ENCODE measurements at regions not wholly inside any gene's neighbourhood (a gene's known extent, or its start where the extent isn't known, plus 50 kb on each side); places are given as distances from the start of the nearest gene placed in this dataset.
"Not testable (repeated sequence)": the region's sequence is repeated elsewhere in the genome, so short reads cannot be mapped to it uniquely, and the experiment has no call there.

DNA sequence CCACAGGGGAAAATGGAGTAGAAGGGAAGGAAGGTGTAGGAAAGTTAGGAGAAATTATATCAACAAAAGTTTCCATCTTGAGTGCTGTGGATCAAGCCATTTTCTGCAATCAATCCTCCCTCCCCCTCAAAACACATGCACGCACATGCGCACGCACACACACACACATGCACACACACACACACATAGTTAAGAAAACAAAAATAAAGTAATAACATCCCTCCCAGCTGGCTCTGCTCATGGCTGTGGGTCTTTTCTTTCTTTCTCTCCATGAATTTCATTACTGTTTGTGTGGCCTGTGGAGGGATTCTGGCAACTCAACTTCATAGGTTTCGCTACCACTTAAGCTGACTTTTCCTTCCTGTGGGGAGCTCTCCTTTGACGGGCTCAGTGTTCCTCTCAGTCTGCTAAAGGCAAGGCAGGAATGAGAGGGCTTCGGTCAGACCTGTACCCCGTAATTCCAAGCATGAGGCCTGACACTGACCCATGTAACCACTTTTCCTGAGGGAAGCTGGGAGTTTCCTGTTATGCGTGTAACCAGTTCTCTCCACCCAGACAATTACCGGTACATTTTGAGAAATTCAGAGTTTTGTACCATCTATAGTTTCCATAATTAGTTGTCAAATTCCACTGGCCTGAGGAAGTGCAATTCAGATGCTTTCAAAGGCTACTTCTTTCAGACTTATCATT, 79.8 kb downstream of the ZNF92 start:
- no peak for FAIRE-seq

DNA sequence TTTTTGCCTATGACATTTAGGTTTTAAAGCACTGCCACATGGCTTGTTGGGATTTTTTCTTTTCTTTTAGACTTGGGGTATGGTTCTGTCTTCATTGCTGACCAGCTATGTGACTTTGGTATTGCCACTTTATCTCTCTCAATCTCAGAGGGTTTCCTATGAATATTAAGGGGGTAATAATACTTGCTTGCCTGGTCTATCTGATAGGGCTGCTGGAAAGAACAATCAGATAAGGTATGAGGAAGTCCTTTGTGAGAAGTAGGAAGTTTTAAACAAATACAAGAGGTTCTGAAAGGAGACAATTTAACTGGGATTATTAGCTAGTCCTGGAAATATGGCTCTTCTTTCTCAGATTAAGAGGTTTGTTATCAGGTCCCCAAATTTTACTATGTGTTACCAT, 80.8 kb downstream of the ZNF92 start:
- DNase-seq (ENCODE audit: insufficient read length, low spot score) (no peak), FAIRE-seq (no peak)

More for the DNA sequence above, 79.8 kb downstream of the ZNF92 start:
- TF ChIP-seq POLR2AphosphoS5 (IDR thresholded peaks at IDR 0.05; ENCODE audit: low read depth, low read length) (no peak), TAF1 (IDR thresholded peaks at IDR 0.05; ENCODE audit: low read depth, low read length) (no peak), POLR2A (IDR thresholded peaks at IDR 0.05; ENCODE audit: low read depth, low read length) (no peak), PAX5 (IDR thresholded peaks at IDR 0.05; ENCODE audit: insufficient read depth, low read length, severe bottlenecking) (no peak), SPI1 (IDR thresholded peaks at IDR 0.05; ENCODE audit: low read depth, low read length) (no peak), POU2F2 (IDR thresholded peaks at IDR 0.05; ENCODE audit: low read depth, low read length) (no peak)
- DNase-seq (ENCODE audit: insufficient read length, low spot score): no peak

DNA sequence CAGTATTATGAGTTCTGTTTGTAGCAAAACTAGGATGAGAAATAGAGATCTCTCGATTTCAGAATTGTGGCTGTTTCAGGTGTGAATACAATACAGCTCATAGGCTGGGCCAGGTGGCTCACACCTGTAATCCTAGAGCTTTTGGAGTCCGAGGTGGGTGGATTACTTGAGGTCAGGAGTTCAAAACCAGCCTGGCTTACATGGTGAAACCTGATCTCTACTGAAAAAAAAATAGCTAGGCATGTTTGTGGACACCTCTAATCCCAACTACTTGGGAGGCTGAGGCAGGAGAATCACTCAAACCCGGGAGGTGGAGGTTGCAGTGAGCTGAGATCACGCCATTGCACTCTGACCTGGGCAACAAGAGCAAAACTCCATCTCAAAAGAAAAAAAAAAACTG, 81.4 kb downstream of the ZNF92 start:
- DNase-seq (ENCODE audit: insufficient read length, low spot score); FAIRE-seq: not testable (repeated sequence)

More for the DNA sequence above, 80.8 kb downstream of the ZNF92 start:
- no peak for TF ChIP-seq POLR2A (IDR thresholded peaks at IDR 0.05; ENCODE audit: low read depth, low read length)
- TF ChIP-seq SPI1 (IDR thresholded peaks at IDR 0.05; ENCODE audit: low read depth, low read length): no peak
- TF ChIP-seq POU2F2 (IDR thresholded peaks at IDR 0.05; ENCODE audit: low read depth, low read length): no peak
- TF ChIP-seq PAX5 (IDR thresholded peaks at IDR 0.05; ENCODE audit: insufficient read depth, low read length, severe bottlenecking): no peak
- no peak for TF ChIP-seq TAF1 (IDR thresholded peaks at IDR 0.05; ENCODE audit: low read depth, low read length)
- no peak for TF ChIP-seq POLR2AphosphoS5 (IDR thresholded peaks at IDR 0.05; ENCODE audit: low read depth, low read length)

DNA sequence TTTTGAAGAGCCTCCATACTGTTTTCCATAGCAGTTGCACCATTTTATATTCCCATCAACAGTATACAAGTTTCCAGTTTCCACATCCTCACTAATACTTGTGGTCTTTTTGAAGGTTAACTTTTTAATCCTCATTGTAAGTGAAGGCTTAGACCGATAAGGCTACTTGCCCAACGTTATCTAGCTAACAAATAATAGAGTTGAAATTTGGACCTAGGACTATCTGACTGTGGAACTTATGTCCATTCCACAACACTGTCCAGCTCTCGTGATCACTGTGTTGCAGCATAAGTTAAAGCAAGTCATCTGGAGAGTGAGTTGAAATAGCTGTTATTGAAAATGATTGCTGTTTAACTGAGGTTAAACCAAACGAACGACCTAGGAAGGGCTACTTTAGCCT, 84.0 kb downstream of the ZNF92 start:
- FAIRE-seq (no peak), DNase-seq (ENCODE audit: insufficient read length, low spot score) (no peak)
- no peak for TF ChIP-seq PAX5 (IDR thresholded peaks at IDR 0.05; ENCODE audit: insufficient read depth, low read length, severe bottlenecking)
- no peak for TF ChIP-seq TAF1 (IDR thresholded peaks at IDR 0.05; ENCODE audit: low read depth, low read length)
- TF ChIP-seq POU2F2 (IDR thresholded peaks at IDR 0.05; ENCODE audit: low read depth, low read length): no peak
- no peak for TF ChIP-seq SPI1 (IDR thresholded peaks at IDR 0.05; ENCODE audit: low read depth, low read length)
- no peak for TF ChIP-seq POLR2AphosphoS5 (IDR thresholded peaks at IDR 0.05; ENCODE audit: low read depth, low read length)
- no peak for TF ChIP-seq POLR2A (IDR thresholded peaks at IDR 0.05; ENCODE audit: low read depth, low read length)

DNA sequence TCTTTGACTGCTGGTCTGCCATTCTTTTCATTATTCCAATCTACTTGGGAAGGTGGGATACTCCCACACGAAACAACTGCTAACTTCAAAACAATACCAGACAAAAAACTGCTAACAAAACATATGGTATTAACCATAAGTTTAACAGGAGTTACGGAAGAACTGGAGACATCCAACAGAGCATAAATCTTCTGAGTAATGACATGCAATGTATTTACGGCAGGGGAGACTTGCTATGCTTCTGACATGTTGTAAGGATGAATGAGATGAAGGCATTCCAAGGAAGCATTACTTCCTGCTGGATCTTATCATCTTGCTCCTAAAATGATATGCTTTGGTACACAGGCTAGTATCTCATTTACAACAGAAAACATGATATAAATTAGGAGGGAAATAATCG, 85.8 kb downstream of the ZNF92 start:
- DNase-seq (ENCODE audit: insufficient read length, low spot score) (no peak), FAIRE-seq (no peak)
- TF ChIP-seq TAF1 (IDR thresholded peaks at IDR 0.05; ENCODE audit: low read depth, low read length) (no peak), POLR2A (IDR thresholded peaks at IDR 0.05; ENCODE audit: low read depth, low read length) (no peak)

DNA sequence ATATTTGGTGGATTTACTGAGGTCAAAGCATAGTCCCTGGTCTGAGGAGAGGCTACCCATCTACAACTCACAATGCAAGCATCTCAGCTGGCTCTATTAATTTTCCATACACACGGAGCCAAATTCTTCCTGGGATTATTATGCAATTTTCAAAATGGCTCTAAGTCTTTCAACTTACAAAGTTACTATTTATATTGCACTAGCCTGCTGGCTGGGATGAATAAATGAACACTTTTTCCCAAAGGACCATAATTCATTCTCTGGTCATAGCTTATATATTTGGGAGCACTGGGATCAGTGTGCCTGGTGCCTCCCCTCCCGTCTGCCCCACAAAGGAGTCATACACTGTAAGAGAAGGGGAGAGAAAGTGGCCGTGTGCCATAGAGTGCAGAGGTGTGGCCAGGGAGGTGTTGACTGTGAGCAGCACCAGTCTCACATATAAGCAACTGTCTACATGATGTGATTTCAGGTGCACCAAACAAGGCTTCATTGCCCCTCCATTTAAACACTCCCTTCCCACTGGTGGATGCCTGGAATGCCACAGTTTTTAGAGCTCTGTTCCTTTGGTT, 88.6 kb downstream of the ZNF92 start:
- TF ChIP-seq POLR2A (IDR thresholded peaks at IDR 0.05; ENCODE audit: low read depth, low read length) (no peak), POLR2AphosphoS5 (IDR thresholded peaks at IDR 0.05; ENCODE audit: low read depth, low read length) (no peak), SPI1 (IDR thresholded peaks at IDR 0.05; ENCODE audit: low read depth, low read length) (no peak), PAX5 (IDR thresholded peaks at IDR 0.05; ENCODE audit: insufficient read depth, low read length, severe bottlenecking) (no peak), TAF1 (IDR thresholded peaks at IDR 0.05; ENCODE audit: low read depth, low read length) (no peak), POU2F2 (IDR thresholded peaks at IDR 0.05; ENCODE audit: low read depth, low read length) (no peak)
- no peak for DNase-seq (ENCODE audit: insufficient read length, low spot score)
- FAIRE-seq: no peak

DNA sequence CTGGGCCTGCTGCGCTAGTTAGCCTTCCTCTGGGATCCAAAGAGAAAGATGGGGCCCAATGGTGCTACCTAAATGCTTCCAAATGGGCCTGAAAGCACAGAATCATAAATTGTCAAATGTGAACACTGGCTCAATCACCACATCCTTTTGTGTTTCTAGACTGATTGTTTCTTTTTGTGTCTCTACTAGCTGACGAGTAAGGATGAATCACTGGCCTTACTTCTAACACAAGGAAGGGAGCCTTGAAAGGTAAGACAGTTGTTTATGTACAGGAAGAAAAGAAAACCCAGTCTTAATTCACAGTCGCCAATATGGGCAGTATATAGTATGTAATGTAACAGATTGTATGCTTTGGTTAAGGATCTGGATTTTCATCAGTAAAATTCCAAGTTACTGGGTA, 89.5 kb downstream of the ZNF92 start:
- no peak for FAIRE-seq
- TF ChIP-seq PAX5 (IDR thresholded peaks at IDR 0.05; ENCODE audit: insufficient read depth, low read length, severe bottlenecking): no peak
- TF ChIP-seq POLR2AphosphoS5 (IDR thresholded peaks at IDR 0.05; ENCODE audit: low read depth, low read length): no peak
- TF ChIP-seq SPI1 (IDR thresholded peaks at IDR 0.05; ENCODE audit: low read depth, low read length): no peak
- TF ChIP-seq POLR2A (IDR thresholded peaks at IDR 0.05; ENCODE audit: low read depth, low read length): no peak
- TF ChIP-seq POU2F2 (IDR thresholded peaks at IDR 0.05; ENCODE audit: low read depth, low read length): no peak
- TF ChIP-seq TAF1 (IDR thresholded peaks at IDR 0.05; ENCODE audit: low read depth, low read length): no peak
- DNase-seq (ENCODE audit: insufficient read length, low spot score): no peak

DNA sequence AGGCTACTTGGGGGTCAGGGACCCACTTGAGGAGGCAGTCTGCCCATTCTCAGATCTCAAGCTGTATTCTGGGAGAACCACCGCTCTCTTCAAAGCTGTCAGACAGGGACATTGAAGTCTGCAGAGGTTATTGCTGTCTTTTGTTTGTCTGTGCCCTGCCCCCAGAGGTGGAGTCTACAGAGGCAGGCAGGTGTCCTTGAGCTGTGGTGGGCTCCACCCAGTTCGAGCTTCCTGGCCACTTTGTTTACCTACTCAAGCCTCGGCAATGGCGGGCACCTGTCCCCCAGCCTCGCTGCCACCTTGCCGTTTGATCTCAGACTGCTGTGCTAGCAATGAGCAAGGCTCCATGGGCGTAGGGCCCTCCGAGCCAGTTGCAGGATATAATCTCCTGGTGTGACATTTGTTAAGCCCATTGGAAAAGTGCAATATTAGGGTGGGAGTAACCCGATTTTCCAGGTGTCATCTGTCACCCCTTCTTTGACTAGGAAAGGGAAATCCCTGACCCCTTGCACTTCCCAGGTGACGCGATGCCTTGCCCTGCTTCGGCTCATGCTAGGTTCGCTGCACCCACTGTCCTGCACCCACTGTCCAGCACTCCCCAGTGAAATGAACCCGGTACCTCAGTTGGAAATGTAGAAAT, 96.4 kb downstream of the ZNF92 start:
- not testable (repeated sequence) for FAIRE-seq; DNase-seq (ENCODE audit: insufficient read length, low spot score)

DNA sequence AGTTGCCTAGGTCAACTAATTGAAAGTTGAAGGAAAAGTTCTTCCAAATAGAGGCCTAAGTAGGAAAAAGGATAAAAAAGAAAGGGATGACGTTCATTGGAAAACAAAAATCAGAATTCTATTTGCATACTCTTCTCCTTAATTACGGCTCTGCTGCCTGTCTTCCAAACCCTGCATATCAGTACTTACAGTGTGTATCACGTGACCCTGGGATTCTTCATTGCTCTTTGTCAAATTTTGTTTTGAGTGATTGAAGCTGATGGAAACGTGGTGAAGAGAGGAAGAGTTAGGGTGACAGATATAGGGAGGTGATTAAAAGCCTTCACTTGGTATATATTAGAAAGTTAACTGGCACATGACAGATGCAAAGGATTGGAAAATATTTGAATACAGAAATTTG, 97.9 kb downstream of the ZNF92 start:
- DNase-seq (ENCODE audit: insufficient read length, low spot score): no peak
- FAIRE-seq: no peak
- TF ChIP-seq TAF1 (IDR thresholded peaks at IDR 0.05; ENCODE audit: low read depth, low read length): no peak
- no peak for TF ChIP-seq POU2F2 (IDR thresholded peaks at IDR 0.05; ENCODE audit: low read depth, low read length)
- TF ChIP-seq POLR2AphosphoS5 (IDR thresholded peaks at IDR 0.05; ENCODE audit: low read depth, low read length): no peak
- TF ChIP-seq POLR2A (IDR thresholded peaks at IDR 0.05; ENCODE audit: low read depth, low read length): no peak
- TF ChIP-seq PAX5 (IDR thresholded peaks at IDR 0.05; ENCODE audit: insufficient read depth, low read length, severe bottlenecking): no peak
- no peak for TF ChIP-seq SPI1 (IDR thresholded peaks at IDR 0.05; ENCODE audit: low read depth, low read length)

DNA sequence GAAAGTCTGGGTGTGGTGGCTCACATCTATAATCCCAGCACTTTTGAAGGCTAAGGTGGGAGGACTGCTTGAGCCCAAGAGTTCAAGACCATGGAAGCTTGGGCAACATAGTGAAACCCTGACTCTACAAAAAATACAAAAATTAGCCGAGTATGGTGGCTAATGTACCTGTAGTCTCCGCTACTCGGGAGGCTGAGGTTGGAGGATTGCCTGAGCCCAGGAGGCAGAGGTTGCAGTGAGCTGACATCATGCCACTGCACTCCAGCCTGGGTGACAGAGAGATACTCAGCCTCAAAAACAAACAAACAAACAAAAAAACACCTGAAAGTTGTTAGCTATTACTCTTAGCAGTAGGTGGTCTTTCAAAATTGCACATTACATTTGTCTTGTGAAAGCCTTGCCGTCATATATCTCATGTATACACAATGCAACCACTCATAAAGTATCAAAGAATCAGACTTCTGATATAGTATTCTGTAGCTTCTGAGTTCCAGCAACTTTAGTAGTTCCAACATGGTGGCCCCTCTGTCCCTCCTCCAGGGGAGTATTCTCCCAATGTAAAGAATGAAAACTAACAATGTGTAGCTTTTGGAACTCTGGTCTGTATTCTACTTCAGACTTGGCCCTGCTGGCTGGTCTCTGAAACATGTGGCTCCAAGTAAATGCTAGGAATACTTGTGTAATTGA, 101.5 kb downstream of the ZNF92 start:
- no peak for DNase-seq (ENCODE audit: insufficient read length, low spot score)
- TF ChIP-seq PAX5 (IDR thresholded peaks at IDR 0.05; ENCODE audit: insufficient read depth, low read length, severe bottlenecking) (no peak), TAF1 (IDR thresholded peaks at IDR 0.05; ENCODE audit: low read depth, low read length) (no peak), POLR2AphosphoS5 (IDR thresholded peaks at IDR 0.05; ENCODE audit: low read depth, low read length) (no peak), POU2F2 (IDR thresholded peaks at IDR 0.05; ENCODE audit: low read depth, low read length) (no peak), SPI1 (IDR thresholded peaks at IDR 0.05; ENCODE audit: low read depth, low read length) (no peak), POLR2A (IDR thresholded peaks at IDR 0.05; ENCODE audit: low read depth, low read length) (no peak)
- no peak for FAIRE-seq
